ENCODE measurements at regions not wholly inside any gene's neighbourhood (a gene's known extent, or its start where the extent isn't known, plus 50 kb on each side); places are given as distances from the start of the nearest gene placed in this dataset.

GRCh38 chr14:87264796-87265195, 728.2 kb downstream of the GALC start:
- no peak for TF ChIP-seq CTCF (IDR thresholded peaks at IDR 0.05)
- TF ChIP-seq POLR2A (IDR thresholded peaks at IDR 0.05): no peak

Measured in right lobe of liver (tissue), 4 donors.